Right lobe of liver (tissue), 4 donors: ENCODE measurements at regions not wholly inside any gene's neighbourhood (a gene's known extent, or its start where the extent isn't known, plus 50 kb on each side); places are given as distances from the start of the nearest gene placed in this dataset.

Experiments
- POLR2A ChIP-seq: fragments of 450-650 bp; IDR thresholded peaks from one replicate; pipeline ENCODE4 v1.6.1; 2017; ENCODE audit warnings: antibody characterized with exemption, mild to moderate bottlenecking
- TF ChIP-seq, protein P1 (sequence below), 4 donors: fragments of 200-600 bp in 3 of 4; fragments of 450-650 bp in 1 of 4; IDR thresholded peaks; one replicate each; pipeline versions ENCODE4 v1.5.1 to v1.8.0; 2016 to 2022; ENCODE audit warnings: antibody characterized with exemption in 4 of 4, mild to moderate bottlenecking in 2 of 4
- donor health status: DM: no; HTN: no; CAD: no.
- donor health status: DM: no; HTN: no; CAD: no.
- donor health status: DM: no; HTN: yes; CAD: no.

GRCh38 chr16:51024703-51025102, 126.4 kb downstream of the SALL1 start:
- no peak for TF ChIP-seq POLR2A
- TF ChIP-seq, protein P1, sequence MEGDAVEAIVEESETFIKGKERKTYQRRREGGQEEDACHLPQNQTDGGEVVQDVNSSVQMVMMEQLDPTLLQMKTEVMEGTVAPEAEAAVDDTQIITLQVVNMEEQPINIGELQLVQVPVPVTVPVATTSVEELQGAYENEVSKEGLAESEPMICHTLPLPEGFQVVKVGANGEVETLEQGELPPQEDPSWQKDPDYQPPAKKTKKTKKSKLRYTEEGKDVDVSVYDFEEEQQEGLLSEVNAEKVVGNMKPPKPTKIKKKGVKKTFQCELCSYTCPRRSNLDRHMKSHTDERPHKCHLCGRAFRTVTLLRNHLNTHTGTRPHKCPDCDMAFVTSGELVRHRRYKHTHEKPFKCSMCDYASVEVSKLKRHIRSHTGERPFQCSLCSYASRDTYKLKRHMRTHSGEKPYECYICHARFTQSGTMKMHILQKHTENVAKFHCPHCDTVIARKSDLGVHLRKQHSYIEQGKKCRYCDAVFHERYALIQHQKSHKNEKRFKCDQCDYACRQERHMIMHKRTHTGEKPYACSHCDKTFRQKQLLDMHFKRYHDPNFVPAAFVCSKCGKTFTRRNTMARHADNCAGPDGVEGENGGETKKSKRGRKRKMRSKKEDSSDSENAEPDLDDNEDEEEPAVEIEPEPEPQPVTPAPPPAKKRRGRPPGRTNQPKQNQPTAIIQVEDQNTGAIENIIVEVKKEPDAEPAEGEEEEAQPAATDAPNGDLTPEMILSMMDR (IDR thresholded peaks at IDR 0.05), result no peak
